Dedifferentiated amniotic fluid mesenchymal stem cell (primary cell): ENCODE measurements at regions not wholly inside any gene's neighbourhood (a gene's known extent, or its start where the extent isn't known, plus 50 kb on each side); places are given as distances from the start of the nearest gene placed in this dataset.
"Not testable (repeated sequence)": the region's sequence is repeated elsewhere in the genome, so short reads cannot be mapped to it uniquely, and the experiment has no call there.

Experiments used
- DNase-seq: peaks from one replicate; pipeline ENCODE4 v3.0.0-alpha.2; 2016; ENCODE audit errors: extremely low spot score

DNA sequence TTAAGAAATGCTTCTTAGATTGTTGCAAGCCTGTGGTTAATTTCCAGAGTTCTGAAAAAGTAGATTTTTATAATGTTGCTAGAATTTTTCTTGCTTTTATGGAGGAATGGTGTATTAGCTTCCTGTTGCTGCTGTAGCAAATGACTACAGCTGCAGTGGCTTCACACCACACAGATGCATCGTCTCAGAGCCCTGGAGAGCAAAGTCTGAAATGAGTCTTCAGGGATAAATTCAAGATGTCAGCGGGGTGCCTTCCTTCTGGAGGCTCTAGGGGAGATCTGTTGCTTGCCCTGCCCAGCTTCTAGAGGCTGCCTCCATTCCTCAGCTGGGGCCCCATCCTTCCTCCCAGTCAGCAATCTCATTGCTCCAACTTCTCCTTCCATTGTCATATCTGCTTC lies 187.8 kb downstream of the ZNF516 start:
- no peak for DNase-seq

GRCh38 chr18:76306685-76307292 lies 188.3 kb downstream of the ZNF516 start:
- no peak for DNase-seq

DNA sequence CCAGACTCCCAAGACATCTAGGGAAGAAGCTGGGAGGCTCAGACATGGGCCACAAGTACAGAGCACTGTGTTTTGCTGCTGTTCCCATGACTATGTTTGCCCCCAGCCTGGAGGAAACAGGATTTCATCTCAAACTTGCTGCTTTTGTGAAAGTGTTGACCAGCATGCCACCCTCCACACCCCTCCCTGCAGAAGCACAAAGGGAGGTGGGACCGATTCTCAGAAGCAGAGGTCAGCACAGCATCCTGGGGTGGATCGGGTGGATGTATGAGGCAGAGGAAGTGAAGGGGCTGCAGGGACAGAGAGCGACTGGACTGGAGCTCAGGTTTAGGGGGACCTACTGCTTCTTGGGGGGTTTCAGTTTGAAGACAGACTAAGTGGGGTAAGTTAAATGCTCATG lies 209.2 kb downstream of the ZNF516 start:
- no peak for DNase-seq

DNA sequence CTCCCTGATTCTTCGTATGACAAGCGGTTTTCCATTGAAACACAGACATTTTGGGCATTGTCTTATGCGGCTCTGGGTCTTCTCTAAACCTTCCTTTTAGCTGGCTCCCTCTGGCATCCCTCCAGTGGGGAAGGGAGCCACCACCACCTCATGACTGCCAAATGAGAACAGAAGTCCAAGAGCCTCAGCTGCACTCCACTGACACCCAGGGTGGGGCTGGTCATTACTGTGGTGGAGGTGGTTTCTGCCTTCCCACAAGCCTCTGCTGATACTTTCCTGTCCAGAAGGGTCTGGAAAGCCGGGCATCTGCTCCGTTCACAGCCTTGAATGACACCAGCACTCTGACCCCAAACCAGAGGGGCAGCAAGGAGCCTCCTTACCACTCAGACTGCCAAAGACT lies 213.5 kb downstream of the ZNF516 start:
- DNase-seq: no peak

- DNase-seq: no peak
These were observed 217.2 kb downstream of the ZNF516 start for GRCh38 chr18:76277801-76278200.

GRCh38 chr18:76275727-76276313 lies 219.2 kb downstream of the ZNF516 start:
- DNase-seq: no peak

GRCh38 chr18:76274468-76275289 lies 220.4 kb downstream of the ZNF516 start:
- no peak for DNase-seq

GRCh38 chr18:76273956-76274355 lies 221.1 kb downstream of the ZNF516 start:
- no peak for DNase-seq

GRCh38 chr18:76273036-76273545 lies 222.0 kb downstream of the ZNF516 start:
- no peak for DNase-seq

- DNase-seq: not testable (repeated sequence)
These were observed 227.6 kb downstream of the ZNF516 start for GRCh38 chr18:76267423-76267822.

- DNase-seq: no peak
These were observed 228.6 kb downstream of the ZNF516 start for GRCh38 chr18:76266236-76266991.

DNA sequence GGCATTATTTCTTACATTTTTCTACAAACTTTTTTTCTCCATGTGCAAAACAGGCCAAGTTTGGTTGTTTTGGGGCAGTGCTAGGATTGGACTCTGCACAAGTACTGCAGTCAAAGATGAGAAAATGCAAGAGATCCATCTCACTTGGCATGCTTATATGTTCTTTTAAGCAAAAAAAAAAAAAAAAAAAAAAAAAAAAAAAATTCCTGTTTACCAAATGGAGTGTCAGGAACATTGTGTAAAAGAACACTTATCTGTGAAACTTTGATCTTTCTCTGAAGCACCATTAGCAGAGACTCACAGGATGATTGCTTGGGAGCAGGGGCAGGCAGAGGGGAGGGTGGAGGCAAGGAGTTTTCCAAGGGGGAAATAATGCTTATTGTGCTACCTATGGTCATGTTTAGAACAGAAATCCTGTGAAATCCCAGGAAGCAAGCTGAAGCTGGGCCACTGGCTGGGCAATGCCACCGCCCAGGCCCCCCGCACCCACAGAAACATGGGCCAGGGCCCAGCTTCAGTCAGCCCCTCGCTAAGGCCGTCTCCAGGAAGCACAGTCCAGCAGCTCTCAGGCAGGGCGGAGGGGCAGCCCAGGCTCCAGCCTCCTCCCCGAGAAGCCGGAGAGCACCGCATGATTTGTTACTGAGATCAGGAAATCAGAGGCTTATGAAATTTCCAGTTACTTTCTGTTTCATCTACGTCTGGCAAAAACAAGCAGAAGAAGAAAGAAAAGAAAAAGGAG lies 229.4 kb downstream of the ZNF516 start:
- DNase-seq: peak; percentile 16

GRCh38 chr18:76264876-76265250 lies 230.2 kb downstream of the ZNF516 start:
- DNase-seq: no peak

- DNase-seq: no peak
These were observed 230.7 kb downstream of the ZNF516 start for GRCh38 chr18:76264198-76264875.

GRCh38 chr18:76263046-76264005 lies 231.7 kb downstream of the ZNF516 start:
- no peak for DNase-seq

DNA sequence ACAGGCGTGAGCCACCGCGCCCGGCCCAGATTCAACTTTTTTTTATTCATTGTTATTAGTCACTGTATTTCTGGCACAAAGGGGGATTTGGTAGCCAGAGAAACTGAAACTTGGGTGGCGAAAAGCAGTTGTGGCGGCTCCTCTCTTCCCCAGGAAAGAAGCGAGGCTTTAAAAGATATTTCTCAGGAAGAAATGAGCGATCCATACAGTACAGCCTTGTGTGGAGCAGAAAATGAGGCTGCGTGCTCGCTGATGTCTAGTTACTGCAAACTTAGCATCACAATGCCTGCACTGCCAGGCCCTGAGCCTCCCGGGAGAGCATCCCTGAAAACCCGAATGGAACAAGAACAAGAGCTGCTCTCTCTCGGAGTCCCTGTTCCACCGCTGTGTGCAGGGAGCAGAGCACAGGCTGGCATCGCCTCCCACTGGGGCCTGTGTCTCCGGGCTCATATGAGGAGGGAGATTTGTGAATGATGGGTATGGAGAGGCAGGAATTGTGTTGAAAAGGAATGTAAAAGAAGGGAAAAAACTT lies 234.0 kb downstream of the ZNF516 start:
- DNase-seq: no peak

DNA sequence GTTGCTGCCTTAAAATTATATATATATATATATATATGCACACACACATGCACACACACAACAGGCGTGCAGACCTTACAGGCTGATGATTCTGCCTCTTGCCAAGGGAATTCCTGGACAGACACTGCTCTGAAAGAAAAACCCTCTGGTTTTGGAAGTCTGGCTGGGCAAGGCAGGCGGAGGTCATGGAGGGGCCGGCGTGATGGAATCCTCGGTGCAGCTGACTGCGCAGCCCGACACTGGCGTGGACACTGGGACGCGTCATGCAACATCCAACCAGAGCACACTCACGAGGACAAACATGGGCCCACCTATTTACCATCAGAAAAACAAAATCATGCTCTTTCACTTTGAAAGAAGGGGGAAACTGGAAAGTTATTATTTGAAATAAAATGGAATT lies 235.3 kb downstream of the ZNF516 start:
- no peak for DNase-seq

GRCh38 chr18:76259096-76259495 lies 235.9 kb downstream of the ZNF516 start:
- no peak for DNase-seq

- no peak for DNase-seq
These were observed 236.8 kb downstream of the ZNF516 start for GRCh38 chr18:76258209-76258608.
